ENCODE measurements at regions not wholly inside any gene's neighbourhood (a gene's known extent, or its start where the extent isn't known, plus 50 kb on each side); places are given as distances from the start of the nearest gene placed in this dataset.
"Not testable (repeated sequence)": the region's sequence is repeated elsewhere in the genome, so short reads cannot be mapped to it uniquely, and the experiment has no call there.

- ATAC-seq (no peak), DNase-seq (no peak)
Measured at GRCh38 chr14:55847766-55848165, 267.8 kb downstream of the KTN1 start.

GRCh38 chr14:55848964-55849363 lies 269.0 kb downstream of the KTN1 start:
- ATAC-seq (no peak), DNase-seq (no peak)

- ATAC-seq (no peak), DNase-seq (no peak)
Measured at GRCh38 chr14:55849833-55850232, 268.4 kb upstream of the PELI2 start.

GRCh38 chr14:55850825-55851241 lies 267.4 kb upstream of the PELI2 start:
- DNase-seq (no peak), ATAC-seq (no peak)

GRCh38 chr14:55851301-55851700 lies 266.9 kb upstream of the PELI2 start:
- no peak for DNase-seq
- no peak for ATAC-seq

- no peak for DNase-seq
Measured at GRCh38 chr14:55851961-55852360, 266.2 kb upstream of the PELI2 start.

GRCh38 chr14:55855751-55856150 lies 262.5 kb upstream of the PELI2 start:
- DNase-seq (no peak), ATAC-seq (no peak)

More at GRCh38 chr14:55851961-55852360, 266.2 kb upstream of the PELI2 start:
- no peak for ATAC-seq

- ATAC-seq (no peak), DNase-seq (no peak)
Measured at GRCh38 chr14:55858604-55859003, 259.6 kb upstream of the PELI2 start.

- DNase-seq: not testable (repeated sequence)
Measured at GRCh38 chr14:55861561-55861960, 256.6 kb upstream of the PELI2 start.

GRCh38 chr14:55864890-55865655 lies 253.1 kb upstream of the PELI2 start:
- DNase-seq: no peak
- no peak for ATAC-seq

More at GRCh38 chr14:55861561-55861960, 256.6 kb upstream of the PELI2 start:
- ATAC-seq: not testable (repeated sequence)

GRCh38 chr14:55867311-55867710 lies 250.9 kb upstream of the PELI2 start:
- ATAC-seq: no peak
- no peak for DNase-seq

GRCh38 chr14:55867719-55868118 lies 250.5 kb upstream of the PELI2 start:
- ATAC-seq: no peak
- no peak for DNase-seq

GRCh38 chr14:55869397-55870049 lies 248.7 kb upstream of the PELI2 start:
- no peak for ATAC-seq
- no peak for DNase-seq

GRCh38 chr14:55873169-55873568 lies 245.0 kb upstream of the PELI2 start:
- no peak for DNase-seq
- no peak for ATAC-seq

GRCh38 chr14:55874785-55875184 lies 243.4 kb upstream of the PELI2 start:
- DNase-seq (no peak), ATAC-seq (no peak)

GRCh38 chr14:55877942-55878341 lies 240.3 kb upstream of the PELI2 start:
- DNase-seq (no peak), ATAC-seq (no peak)

- DNase-seq: no peak
- ATAC-seq: no peak
Measured at GRCh38 chr14:55881577-55882241, 236.5 kb upstream of the PELI2 start.

GRCh38 chr14:55884819-55885218 lies 233.4 kb upstream of the PELI2 start:
- DNase-seq (no peak), ATAC-seq (no peak)

- DNase-seq (no peak), ATAC-seq (no peak)
Measured at GRCh38 chr14:55889124-55889523, 229.1 kb upstream of the PELI2 start.

- no peak for ATAC-seq
- DNase-seq: no peak
Measured at GRCh38 chr14:55891692-55892091, 226.5 kb upstream of the PELI2 start.

- DNase-seq: no peak
Measured at GRCh38 chr14:55892906-55893305, 225.3 kb upstream of the PELI2 start.

GRCh38 chr14:55893705-55894104 lies 224.5 kb upstream of the PELI2 start:
- no peak for DNase-seq
- ATAC-seq: no peak

More at GRCh38 chr14:55892906-55893305, 225.3 kb upstream of the PELI2 start:
- no peak for ATAC-seq

GRCh38 chr14:55897031-55897430 lies 221.2 kb upstream of the PELI2 start:
- ATAC-seq (no peak), DNase-seq (no peak)

Measured in stimulated activated naive CD8-positive, alpha-beta T cell treated with anti-CD3 and anti-CD28 coated beads, Interleukin-15, Interleukin-2, amounts not matched to agents 100 U/mL and 50 U/mL, for 24 hours (primary cell).